Uterus (tissue), 3 donors: ENCODE measurements at regions not wholly inside any gene's neighbourhood (a gene's known extent, or its start where the extent isn't known, plus 50 kb on each side); places are given as distances from the start of the nearest gene placed in this dataset.

Experiments
- DNase-seq, 2 donors: peaks; one replicate each; pipeline ENCODE4 v3.0.0-alpha.2; 2019 to 2020
- H3K27ac ChIP-seq, 2 donors: fragments of 200-600 bp; sonication (generic); 1 replicate in 1 of 2; 2 replicates in 1 of 2; pipeline ENCODE4 v1.5.1; 2016 to 2018
- H3K27me3 ChIP-seq, 2 donors: fragments of 200-600 bp; sonication (generic); one replicate each; pipeline ENCODE4 v1.5.1; 2018 to 2019; ENCODE audit warnings: control low read depth in 1 of 2
- H3K36me3 ChIP-seq, 2 donors: fragments of 200-600 bp; sonication (generic); one replicate each; pipeline ENCODE4 v1.5.1; 2019; ENCODE audit warnings: control low read depth in 1 of 2
- H3K4me1 ChIP-seq, 2 donors: fragments of 200-600 bp; sonication (generic); one replicate each; pipeline ENCODE4 v1.5.1; 2018 to 2019; ENCODE audit warnings: control low read depth in 1 of 2
- H3K4me3 ChIP-seq, 2 donors: fragments of 200-600 bp; sonication (generic); 1 replicate in 1 of 2; 2 replicates in 1 of 2; pipeline ENCODE4 v1.5.1; 2018 to 2019; ENCODE audit warnings: mild to moderate bottlenecking in 1 of 2
- H3K9me3 ChIP-seq, 2 donors: fragments of 200-600 bp; sonication (generic); one replicate each; pipeline ENCODE4 v1.5.1; 2019; ENCODE audit warnings: control low read depth in 1 of 2
- POLR2A ChIP-seq, 2 donors: fragments of 450-650 bp; IDR thresholded peaks; one replicate each; pipeline ENCODE4 v1.6.1; 2016; ENCODE audit warnings: antibody characterized with exemption in 2 of 2, mild to moderate bottlenecking in 1 of 2, moderate library complexity in 1 of 2
- intact Hi-C: fragments of 100-400 bp; cut with DNase I; formaldehyde crosslinking; loops from one replicate; pipeline ENCODE4 v1.15.1; 2023; ENCODE audit warnings: low total_unique reads
- TF ChIP-seq, protein P1 (sequence below), 4 experiments: fragments of 200-600 bp in 2 of 4; fragments of 450-650 bp in 2 of 4; sonication (generic) in 2 of 4; IDR thresholded peaks; one replicate each; pipeline ENCODE4 v1.5.1; 2016 to 2019; ENCODE audit warnings: antibody characterized with exemption in 4 of 4, mild to moderate bottlenecking in 2 of 4, moderate library complexity in 1 of 4
- donor health status: DM: yes; HTN: yes; CAD: no.

DNA sequence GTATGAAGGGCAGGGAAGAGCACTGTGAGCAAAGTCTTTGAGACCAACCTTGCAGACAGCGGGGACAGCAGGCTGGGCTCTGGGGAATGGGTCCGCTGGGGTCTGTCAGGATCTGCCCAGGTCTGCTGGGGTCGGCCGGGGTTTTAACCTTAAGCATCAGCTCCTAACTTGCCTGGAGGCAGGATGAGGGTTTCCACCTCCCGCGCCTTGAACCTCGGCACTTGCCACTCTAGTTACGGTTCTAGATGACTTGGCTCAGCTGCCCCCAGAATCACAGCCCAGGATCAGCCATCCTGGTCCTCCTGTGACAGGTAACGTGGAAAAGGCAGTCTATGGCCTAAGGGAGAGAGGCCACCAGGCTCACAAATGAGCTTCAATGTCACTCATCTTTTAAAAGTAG is 50.4 kb upstream of the CACUL1 start:
- no peak overlapping the region for H3K27ac ChIP-seq
- no peaks in the 10 kb centered on the region for H3K27me3 ChIP-seq
- TF ChIP-seq, protein P1, sequence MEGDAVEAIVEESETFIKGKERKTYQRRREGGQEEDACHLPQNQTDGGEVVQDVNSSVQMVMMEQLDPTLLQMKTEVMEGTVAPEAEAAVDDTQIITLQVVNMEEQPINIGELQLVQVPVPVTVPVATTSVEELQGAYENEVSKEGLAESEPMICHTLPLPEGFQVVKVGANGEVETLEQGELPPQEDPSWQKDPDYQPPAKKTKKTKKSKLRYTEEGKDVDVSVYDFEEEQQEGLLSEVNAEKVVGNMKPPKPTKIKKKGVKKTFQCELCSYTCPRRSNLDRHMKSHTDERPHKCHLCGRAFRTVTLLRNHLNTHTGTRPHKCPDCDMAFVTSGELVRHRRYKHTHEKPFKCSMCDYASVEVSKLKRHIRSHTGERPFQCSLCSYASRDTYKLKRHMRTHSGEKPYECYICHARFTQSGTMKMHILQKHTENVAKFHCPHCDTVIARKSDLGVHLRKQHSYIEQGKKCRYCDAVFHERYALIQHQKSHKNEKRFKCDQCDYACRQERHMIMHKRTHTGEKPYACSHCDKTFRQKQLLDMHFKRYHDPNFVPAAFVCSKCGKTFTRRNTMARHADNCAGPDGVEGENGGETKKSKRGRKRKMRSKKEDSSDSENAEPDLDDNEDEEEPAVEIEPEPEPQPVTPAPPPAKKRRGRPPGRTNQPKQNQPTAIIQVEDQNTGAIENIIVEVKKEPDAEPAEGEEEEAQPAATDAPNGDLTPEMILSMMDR (IDR thresholded peaks at IDR 0.05): no peak
- TF ChIP-seq POLR2A (IDR thresholded peaks at IDR 0.05): no peak
- DNase-seq: no peak
- no peaks in the 10 kb centered on the region for H3K9me3 ChIP-seq
- H3K4me1 ChIP-seq: no peaks in the 10 kb centered on the region
- H3K4me3 ChIP-seq: no peak overlapping the region
- intact Hi-C loops: loop anchor here (10.0 kb wide), 1 partner anchor 240 kb away; no protein-coding TSS in a partner anchor
- no peaks in the 10 kb centered on the region for H3K36me3 ChIP-seq

DNA sequence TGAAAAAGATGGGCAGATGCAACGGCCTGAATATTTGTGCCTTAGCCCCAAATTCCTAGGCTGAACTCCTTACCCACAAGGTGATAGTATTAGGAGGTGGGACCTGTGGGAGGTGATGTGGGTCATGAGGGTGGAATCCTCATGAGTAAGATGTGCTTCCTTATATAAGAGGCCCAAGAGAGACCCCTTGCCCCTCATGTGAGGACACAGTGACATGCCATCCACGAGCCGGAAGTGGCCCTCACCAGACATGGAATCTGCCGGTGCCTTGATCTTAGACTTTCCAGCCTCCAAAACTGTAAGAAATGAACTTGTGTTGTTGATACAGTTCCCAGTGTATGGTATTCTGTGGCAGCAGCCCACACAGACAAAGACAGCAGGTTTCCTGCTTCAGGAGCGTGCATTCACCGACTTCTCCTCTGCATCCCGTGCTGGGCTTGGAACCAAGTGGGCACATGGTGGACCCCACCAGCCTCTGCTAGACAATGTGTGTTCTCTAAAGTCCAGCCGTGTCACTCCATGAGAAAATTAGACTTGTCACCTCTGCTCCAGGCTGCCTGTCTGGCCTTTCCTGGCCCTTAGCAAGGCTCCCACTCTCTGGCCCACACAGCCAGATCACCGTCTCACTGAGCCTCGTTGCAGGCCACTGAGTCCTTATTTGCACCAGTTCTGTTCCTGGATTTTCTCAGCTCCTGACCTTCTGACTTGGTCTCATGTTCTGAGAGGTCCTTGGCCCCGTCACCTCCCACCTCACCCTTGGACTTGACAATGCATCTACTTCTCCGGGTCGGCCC is 52.9 kb upstream of the CACUL1 start:
- intact Hi-C loops: loop anchor here (10.0 kb wide), 1 partner anchor 243 kb away; no protein-coding TSS in a partner anchor
- Histone ChIP-seq H3K27ac (no peak overlapping the region), H3K27me3 (no peaks in the 10 kb centered on the region), H3K36me3 (no peaks in the 10 kb centered on the region), H3K9me3 (no peaks in the 10 kb centered on the region), H3K4me3 (no peak overlapping the region), H3K4me1 (no peaks in the 10 kb centered on the region)
- TF ChIP-seq POLR2A (IDR thresholded peaks at IDR 0.05): no peak
- TF ChIP-seq, protein P1 (IDR thresholded peaks at IDR 0.05): no peak
- no peak for DNase-seq

DNA sequence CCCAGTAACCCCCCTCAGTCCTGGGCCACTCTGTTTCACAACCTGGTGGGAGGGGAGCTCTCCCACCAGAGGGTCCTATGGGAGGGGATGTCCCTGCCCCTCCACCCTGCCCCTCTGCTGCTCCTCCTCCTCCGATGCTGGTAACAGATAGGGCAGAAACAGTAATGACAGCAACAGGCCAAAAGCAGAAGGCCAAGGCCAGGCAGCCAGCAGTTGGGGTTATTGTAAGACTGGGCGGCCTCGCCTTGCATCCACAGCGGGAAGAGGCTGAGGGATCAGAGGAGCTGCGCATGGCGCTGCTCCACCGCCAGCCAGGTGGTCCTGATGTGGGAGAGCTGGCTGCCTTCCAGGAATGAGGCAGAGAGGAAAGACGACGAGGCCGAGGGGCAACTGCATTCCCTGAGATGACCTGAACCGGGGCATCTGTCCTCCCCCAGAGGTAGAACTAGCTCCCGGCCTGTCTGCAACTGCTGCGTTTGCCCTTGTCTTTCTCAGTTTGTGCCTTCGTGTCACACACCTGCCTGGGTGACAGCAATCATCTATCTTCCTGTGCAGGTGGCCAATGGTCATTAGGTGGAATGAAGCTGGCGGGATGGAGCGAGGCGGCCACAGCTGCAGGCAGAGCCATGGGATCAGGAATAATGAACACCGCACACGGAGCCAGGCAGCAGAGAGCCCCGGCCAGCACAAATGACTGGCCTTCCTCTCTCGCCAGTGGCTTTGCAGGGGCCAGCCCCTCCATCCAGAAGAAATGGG is 54.0 kb upstream of the CACUL1 start:
- intact Hi-C loops: loop anchor here (10.0 kb wide), 1 partner anchor 244 kb away; no protein-coding TSS in a partner anchor
- H3K36me3 ChIP-seq: no peaks in the 10 kb centered on the region
- H3K9me3 ChIP-seq: no peaks in the 10 kb centered on the region
- no peak overlapping the region for H3K4me3 ChIP-seq
- no peaks in the 10 kb centered on the region for H3K27me3 ChIP-seq
- TF ChIP-seq, protein P1 (IDR thresholded peaks at IDR 0.05): no peak
- no peaks in the 10 kb centered on the region for H3K4me1 ChIP-seq
- no peak overlapping the region for H3K27ac ChIP-seq
- no peak for DNase-seq

DNA sequence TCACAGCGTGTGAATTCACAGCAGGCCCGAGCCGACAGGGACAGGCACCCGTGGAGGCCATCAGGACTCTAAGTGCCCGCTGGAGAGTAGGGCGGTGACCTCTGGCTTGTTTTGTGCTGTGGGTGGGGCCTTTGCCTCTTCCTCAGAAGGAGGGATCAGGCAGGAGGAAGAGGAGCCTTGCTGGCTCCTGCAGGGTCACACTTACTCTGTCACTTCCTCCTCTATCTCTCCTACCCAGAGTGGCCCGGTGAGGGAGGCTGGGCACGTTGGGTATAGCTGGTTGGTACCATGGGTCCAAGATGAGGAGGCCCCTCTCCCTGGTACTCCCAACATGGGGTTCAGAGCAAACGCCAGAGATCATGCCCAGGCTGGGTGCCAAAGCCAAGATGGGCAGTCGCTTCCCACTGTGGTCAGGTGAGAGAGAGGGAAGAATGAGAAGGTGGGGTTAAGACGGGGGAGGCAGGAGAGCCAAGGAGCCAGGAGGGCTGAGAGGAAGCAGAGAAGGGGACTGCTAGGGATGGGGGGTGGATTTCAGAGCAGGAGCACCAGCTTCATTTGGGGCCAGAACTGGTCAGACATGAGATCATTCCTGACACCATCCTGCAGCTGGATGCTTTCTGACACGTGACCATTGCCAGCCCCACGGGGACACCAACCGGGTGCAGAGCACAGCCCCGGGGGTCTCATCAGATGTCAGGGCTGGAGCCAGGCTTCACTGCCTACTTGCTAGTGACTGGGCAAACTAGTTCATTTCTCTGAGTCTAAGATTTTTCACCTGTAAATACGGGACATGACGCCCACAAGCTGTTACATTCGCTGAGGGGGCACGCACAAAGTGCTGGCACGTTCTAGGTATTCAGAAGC is 54.8 kb upstream of the CACUL1 start:
- H3K4me1 ChIP-seq: no peaks in the 10 kb centered on the region
- intact Hi-C loops: loop anchor here (10.0 kb wide), 1 partner anchor 245 kb away; no protein-coding TSS in a partner anchor
- H3K4me3 ChIP-seq: no peak overlapping the region
- no peak overlapping the region for H3K27ac ChIP-seq
- no peak for DNase-seq
- H3K36me3 ChIP-seq: no peaks in the 10 kb centered on the region
- no peaks in the 10 kb centered on the region for H3K9me3 ChIP-seq
- TF ChIP-seq, protein P1 (IDR thresholded peaks at IDR 0.05): no peak
- TF ChIP-seq POLR2A (IDR thresholded peaks at IDR 0.05): no peak
- H3K27me3 ChIP-seq: no peaks in the 10 kb centered on the region
